ENCODE measurements at regions not wholly inside any gene's neighbourhood (a gene's known extent, or its start where the extent isn't known, plus 50 kb on each side); places are given as distances from the start of the nearest gene placed in this dataset.
"Not testable (repeated sequence)": the region's sequence is repeated elsewhere in the genome, so short reads cannot be mapped to it uniquely, and the experiment has no call there.

DNA sequence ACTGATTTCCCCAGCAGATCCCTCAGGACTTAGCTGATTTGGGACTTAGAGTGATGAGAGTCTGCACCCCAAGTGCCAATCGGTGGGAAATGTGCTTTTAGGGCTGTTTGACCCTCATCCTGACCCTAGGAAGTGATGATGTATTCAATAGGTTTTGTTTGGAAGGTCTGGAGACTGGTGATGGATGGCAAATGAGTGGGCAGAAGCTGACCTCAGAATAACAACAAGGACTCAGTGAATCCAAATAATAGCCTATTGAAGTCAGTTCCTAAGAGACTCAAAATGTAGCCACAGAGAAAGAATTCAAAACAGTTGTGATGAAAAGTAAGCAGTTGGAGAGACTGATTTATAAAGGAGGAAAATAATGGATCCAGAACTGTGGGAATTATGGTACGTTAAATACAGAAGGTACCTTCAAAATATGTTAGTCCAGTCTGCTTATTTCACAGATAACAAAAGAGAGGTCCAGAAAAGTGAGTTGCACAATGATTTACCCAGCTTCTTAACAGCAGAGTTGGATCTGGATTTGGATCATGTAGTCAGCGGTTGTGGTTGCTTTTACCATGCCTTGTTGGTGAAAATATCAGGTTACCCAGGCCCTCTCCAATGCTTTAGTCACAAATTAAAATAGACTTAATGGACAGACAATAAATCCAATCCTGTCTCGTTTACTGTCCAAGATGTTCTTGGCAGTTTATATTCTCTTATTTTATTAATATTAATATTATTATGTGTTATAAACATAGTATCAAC lies 123.0 kb upstream of the PTBP2 start:
- no peaks in the 10 kb centered on the region for H3K9me2 ChIP-seq (replicated peaks; ENCODE audit: insufficient read depth, low read length)
- H2AFZ ChIP-seq (ENCODE audit: low read depth, low read length, severe bottlenecking), result no peak overlapping the region
- H3K27ac ChIP-seq (ENCODE audit: low read depth, low read length), result no peak overlapping the region
- H3F3A ChIP-seq (ENCODE audit: insufficient read depth), result no peaks in the 10 kb centered on the region
- H3K27me3 ChIP-seq (ENCODE audit: low read length), result no peaks in the 10 kb centered on the region
- no peaks in the 10 kb centered on the region for H3K9me3 ChIP-seq (ENCODE audit: insufficient read depth, low read length)
- H3K36me3 ChIP-seq (ENCODE audit: low read length), result no peaks in the 10 kb centered on the region
- H3K79me2 ChIP-seq (ENCODE audit: insufficient read depth, low read length), result no peaks in the 10 kb centered on the region
- no peak overlapping the region for H3K9ac ChIP-seq (ENCODE audit: low read length)
- no peak overlapping the region for H3K4me3 ChIP-seq (ENCODE audit: insufficient read depth, low read length, poor library complexity, severe bottlenecking)
- no peak overlapping the region for H3K4me2 ChIP-seq (ENCODE audit: low read depth, low read length, poor library complexity, severe bottlenecking)
- H4K20me1 ChIP-seq (ENCODE audit: low read depth, low read length), result no peaks in the 10 kb centered on the region
- TF ChIP-seq, protein P1, sequence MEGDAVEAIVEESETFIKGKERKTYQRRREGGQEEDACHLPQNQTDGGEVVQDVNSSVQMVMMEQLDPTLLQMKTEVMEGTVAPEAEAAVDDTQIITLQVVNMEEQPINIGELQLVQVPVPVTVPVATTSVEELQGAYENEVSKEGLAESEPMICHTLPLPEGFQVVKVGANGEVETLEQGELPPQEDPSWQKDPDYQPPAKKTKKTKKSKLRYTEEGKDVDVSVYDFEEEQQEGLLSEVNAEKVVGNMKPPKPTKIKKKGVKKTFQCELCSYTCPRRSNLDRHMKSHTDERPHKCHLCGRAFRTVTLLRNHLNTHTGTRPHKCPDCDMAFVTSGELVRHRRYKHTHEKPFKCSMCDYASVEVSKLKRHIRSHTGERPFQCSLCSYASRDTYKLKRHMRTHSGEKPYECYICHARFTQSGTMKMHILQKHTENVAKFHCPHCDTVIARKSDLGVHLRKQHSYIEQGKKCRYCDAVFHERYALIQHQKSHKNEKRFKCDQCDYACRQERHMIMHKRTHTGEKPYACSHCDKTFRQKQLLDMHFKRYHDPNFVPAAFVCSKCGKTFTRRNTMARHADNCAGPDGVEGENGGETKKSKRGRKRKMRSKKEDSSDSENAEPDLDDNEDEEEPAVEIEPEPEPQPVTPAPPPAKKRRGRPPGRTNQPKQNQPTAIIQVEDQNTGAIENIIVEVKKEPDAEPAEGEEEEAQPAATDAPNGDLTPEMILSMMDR (IDR thresholded peaks at IDR 0.05; ENCODE audit: insufficient read depth, low read length, poor library complexity, severe bottlenecking), result no peak
- no peak for TF ChIP-seq EZH2phosphoT487 (conservative IDR thresholded peaks at IDR 0.05; ENCODE audit: low read length)

DNA sequence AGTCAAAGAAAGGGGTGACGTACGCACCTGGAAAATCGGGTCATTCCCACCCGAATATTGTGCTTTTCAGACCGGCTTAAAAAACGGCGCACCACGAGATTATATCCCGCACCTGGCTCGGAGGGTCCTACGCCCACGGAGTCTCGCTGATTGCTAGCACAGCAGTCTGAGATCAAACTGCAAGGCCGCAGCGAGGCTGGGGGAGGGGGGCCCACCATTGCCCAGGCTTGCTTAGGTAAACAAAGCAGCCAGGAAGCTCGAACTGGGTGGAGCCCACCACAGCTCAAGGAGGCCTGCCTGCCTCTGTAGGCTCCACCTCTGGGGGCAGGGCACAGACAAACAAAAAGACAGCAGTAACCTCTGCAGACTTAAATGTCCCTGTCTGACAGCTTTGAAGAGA lies 117.0 kb upstream of the PTBP2 start:
- not testable (repeated sequence) for H3K4me2 ChIP-seq (ENCODE audit: low read depth, low read length, poor library complexity, severe bottlenecking); H4K20me1 ChIP-seq (ENCODE audit: low read depth, low read length); H3K9me2 ChIP-seq (replicated peaks; ENCODE audit: insufficient read depth, low read length); H2AFZ ChIP-seq (ENCODE audit: low read depth, low read length, severe bottlenecking); H3K27ac ChIP-seq (ENCODE audit: low read depth, low read length); H3K27me3 ChIP-seq (ENCODE audit: low read length); H3K4me3 ChIP-seq (ENCODE audit: insufficient read depth, low read length, poor library complexity, severe bottlenecking); H3K36me3 ChIP-seq (ENCODE audit: low read length); H3F3A ChIP-seq (ENCODE audit: insufficient read depth); H3K9me3 ChIP-seq (ENCODE audit: insufficient read depth, low read length); H3K9ac ChIP-seq (ENCODE audit: low read length); H3K79me2 ChIP-seq (ENCODE audit: insufficient read depth, low read length)

DNA sequence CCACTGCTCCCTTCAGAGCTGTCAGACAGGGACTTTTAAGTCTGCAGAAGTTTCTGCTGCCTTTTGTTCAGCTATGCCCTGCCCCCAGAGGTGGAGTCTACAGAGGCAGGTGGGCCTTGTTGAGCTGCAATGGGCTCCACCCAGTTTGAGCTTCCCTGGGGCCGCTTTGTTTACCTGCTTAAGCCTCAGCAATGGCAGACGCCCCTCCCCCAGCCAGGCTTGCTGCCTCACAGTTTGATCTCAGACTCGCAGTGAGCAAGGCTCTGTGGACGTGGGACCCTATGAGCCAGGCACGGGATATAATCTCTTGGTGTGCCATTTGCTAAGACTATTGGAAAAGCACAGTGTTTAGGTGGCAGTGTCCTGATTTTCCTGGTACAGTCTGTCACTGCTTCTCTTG lies 104.2 kb upstream of the PTBP2 start:
- not testable (repeated sequence) for H3K9ac ChIP-seq (ENCODE audit: low read length); H3K4me3 ChIP-seq (ENCODE audit: insufficient read depth, low read length, poor library complexity, severe bottlenecking); H4K20me1 ChIP-seq (ENCODE audit: low read depth, low read length); H3K79me2 ChIP-seq (ENCODE audit: insufficient read depth, low read length); H3K36me3 ChIP-seq (ENCODE audit: low read length); H3F3A ChIP-seq (ENCODE audit: insufficient read depth); H3K27me3 ChIP-seq (ENCODE audit: low read length); H3K4me2 ChIP-seq (ENCODE audit: low read depth, low read length, poor library complexity, severe bottlenecking); H2AFZ ChIP-seq (ENCODE audit: low read depth, low read length, severe bottlenecking); H3K9me2 ChIP-seq (replicated peaks; ENCODE audit: insufficient read depth, low read length); H3K27ac ChIP-seq (ENCODE audit: low read depth, low read length); H3K9me3 ChIP-seq (ENCODE audit: insufficient read depth, low read length)

- Histone ChIP-seq H3K27me3 (ENCODE audit: low read length) (no peaks in the 10 kb centered on the region), H3K4me2 (ENCODE audit: low read depth, low read length, poor library complexity, severe bottlenecking) (no peak overlapping the region), H3K9ac (ENCODE audit: low read length) (no peak overlapping the region), H3K36me3 (ENCODE audit: low read length) (no peaks in the 10 kb centered on the region), H2AFZ (ENCODE audit: low read depth, low read length, severe bottlenecking) (no peak overlapping the region), H3K4me3 (ENCODE audit: insufficient read depth, low read length, poor library complexity, severe bottlenecking) (no peak overlapping the region), H3K9me3 (ENCODE audit: insufficient read depth, low read length) (no peaks in the 10 kb centered on the region), H4K20me1 (ENCODE audit: low read depth, low read length) (no peaks in the 10 kb centered on the region), H3K79me2 (ENCODE audit: insufficient read depth, low read length) (no peaks in the 10 kb centered on the region), H3K9me2 (replicated peaks; ENCODE audit: insufficient read depth, low read length) (no peaks in the 10 kb centered on the region), H3K27ac (ENCODE audit: low read depth, low read length) (no peak overlapping the region), H3F3A (ENCODE audit: insufficient read depth) (no peaks in the 10 kb centered on the region)
- TF ChIP-seq EZH2phosphoT487 (conservative IDR thresholded peaks at IDR 0.05; ENCODE audit: low read length), result no peak
- TF ChIP-seq, protein P1 (IDR thresholded peaks at IDR 0.05; ENCODE audit: insufficient read depth, low read length, poor library complexity, severe bottlenecking), result no peak
These were observed 89.4 kb upstream of the PTBP2 start for GRCh38 chr1:96632045-96632664.
